Keratinocyte (primary cell): ENCODE measurements at regions not wholly inside any gene's neighbourhood (a gene's known extent, or its start where the extent isn't known, plus 50 kb on each side); places are given as distances from the start of the nearest gene placed in this dataset.
A peak's percentile ranks its signal among the peaks of the same experiment; 100 is the strongest.
"Not testable (repeated sequence)": the region's sequence is repeated elsewhere in the genome, so short reads cannot be mapped to it uniquely, and the experiment has no call there.

Experiments used
- DNase-seq: peaks from one replicate; pipeline ENCODE4 v3.0.0-alpha.2; 2011; ENCODE audit warnings: low read depth, missing footprints, low spot score
- FAIRE-seq: peaks from 2 replicates; lab custom pipeline; 2011; peaks lifted over from hg19 to GRCh38; lab: Jason Lieb, UNC
- H2AFZ ChIP-seq: 2 replicates; pipeline ENCODE4 v1.6.0; 2012; ENCODE audit warnings: low read length, control low read depth, inconsistent platforms; ENCODE audit not compliant: control insufficient read depth
- H3K27ac ChIP-seq: 2 replicates; pipeline ENCODE4 v1.5.1; 2011; ENCODE audit warnings: low read length; ENCODE audit not compliant: control insufficient read depth, insufficient read depth
- H3K27me3 ChIP-seq: 3 replicates; pipeline ENCODE4 v1.6.0; 2011; ENCODE audit warnings: low read length; ENCODE audit not compliant: control insufficient read depth, insufficient read depth; ENCODE audit errors: extremely low read depth
- H3K36me3 ChIP-seq, 2 experiments: 2 replicates in 1 of 2; 3 replicates in 1 of 2; pipeline ENCODE4 v1.5.1; 2011; ENCODE audit warnings: low read length in 2 of 2, mild to moderate bottlenecking in 1 of 2; ENCODE audit not compliant: control insufficient read depth in 2 of 2, insufficient read depth in 2 of 2; ENCODE audit errors: extremely low read depth in 1 of 2
- H3K4me1 ChIP-seq: 3 replicates; pipeline ENCODE4 v1.5.1; 2011; ENCODE audit warnings: low read length; ENCODE audit not compliant: control insufficient read depth, insufficient read depth; ENCODE audit errors: extremely low read depth
- H3K4me2 ChIP-seq: 3 replicates; pipeline ENCODE4 v1.6.0; 2011; ENCODE audit warnings: low read depth, low read length; ENCODE audit not compliant: control insufficient read depth, insufficient read depth; ENCODE audit errors: extremely low read depth
- H3K4me3 ChIP-seq, 3 experiments: fragments of 200-600 bp in 1 of 3; sonication (generic) in 1 of 3; 2 replicates in 2 of 3; 3 replicates in 1 of 3; pipeline ENCODE4 v1.5.1; 2011 to 2016; ENCODE audit warnings: low read length in 3 of 3, mild to moderate bottlenecking in 3 of 3, control low read depth in 2 of 3, inconsistent platforms in 1 of 3, low read depth in 1 of 3, mixed read lengths in 1 of 3, mixed run types in 1 of 3, moderate library complexity in 1 of 3; ENCODE audit not compliant: control insufficient read depth in 2 of 3, insufficient read depth in 2 of 3; ENCODE audit errors: extremely low read depth in 1 of 3
- H3K79me2 ChIP-seq: 2 replicates; pipeline ENCODE4 v1.6.0; 2012; ENCODE audit warnings: low read length; ENCODE audit not compliant: control insufficient read depth, insufficient read depth
- H3K9ac ChIP-seq: 3 replicates; pipeline ENCODE4 v1.6.0; 2011; ENCODE audit warnings: low read length; ENCODE audit not compliant: control insufficient read depth, insufficient read depth; ENCODE audit errors: extremely low read depth
- H3K9me1 ChIP-seq: 3 replicates; pipeline ENCODE4 v1.6.0; 2011; ENCODE audit warnings: low read length; ENCODE audit not compliant: control insufficient read depth, insufficient read depth; ENCODE audit errors: extremely low read depth
- H3K9me3 ChIP-seq: 2 replicates; pipeline ENCODE4 v1.5.1; 2012; ENCODE audit warnings: low read depth, low read length; ENCODE audit not compliant: control insufficient read depth
- H4K20me1 ChIP-seq: 3 replicates; pipeline ENCODE4 v1.6.0; 2011; ENCODE audit warnings: low read length; ENCODE audit not compliant: control insufficient read depth, insufficient read depth; ENCODE audit errors: extremely low read depth
- EZH2 ChIP-seq: IDR thresholded peaks from one replicate; pipeline ENCODE4 v1.6.1; 2012; ENCODE audit warnings: inconsistent platforms, mild to moderate bottlenecking, low read length, moderate library complexity
- dilution Hi-C: fragments of 300-500 bp; cut with MboI; formaldehyde crosslinking; loops from one replicate; pipeline ENCODE4 v1.7.0; 2020; ENCODE audit warnings: low sequenced_read_pairs; ENCODE audit not compliant: extremely low pct_ligation_motif_present
- TF ChIP-seq, protein P1 (sequence below), 3 experiments: IDR thresholded peaks in 1 of 3; conservative IDR thresholded peaks in 1 of 3; optimal IDR thresholded peaks in 1 of 3; 2 replicates in 2 of 3; 3 replicates in 1 of 3; pipeline versions ENCODE3 to v1.5.1; 2011; ENCODE audit warnings: low read length in 3 of 3, mild to moderate bottlenecking in 3 of 3, moderate library complexity in 2 of 3, control low read depth in 1 of 3, inconsistent platforms in 1 of 3; ENCODE audit not compliant: insufficient read depth in 2 of 3; ENCODE audit errors: extremely low read depth in 1 of 3

DNA sequence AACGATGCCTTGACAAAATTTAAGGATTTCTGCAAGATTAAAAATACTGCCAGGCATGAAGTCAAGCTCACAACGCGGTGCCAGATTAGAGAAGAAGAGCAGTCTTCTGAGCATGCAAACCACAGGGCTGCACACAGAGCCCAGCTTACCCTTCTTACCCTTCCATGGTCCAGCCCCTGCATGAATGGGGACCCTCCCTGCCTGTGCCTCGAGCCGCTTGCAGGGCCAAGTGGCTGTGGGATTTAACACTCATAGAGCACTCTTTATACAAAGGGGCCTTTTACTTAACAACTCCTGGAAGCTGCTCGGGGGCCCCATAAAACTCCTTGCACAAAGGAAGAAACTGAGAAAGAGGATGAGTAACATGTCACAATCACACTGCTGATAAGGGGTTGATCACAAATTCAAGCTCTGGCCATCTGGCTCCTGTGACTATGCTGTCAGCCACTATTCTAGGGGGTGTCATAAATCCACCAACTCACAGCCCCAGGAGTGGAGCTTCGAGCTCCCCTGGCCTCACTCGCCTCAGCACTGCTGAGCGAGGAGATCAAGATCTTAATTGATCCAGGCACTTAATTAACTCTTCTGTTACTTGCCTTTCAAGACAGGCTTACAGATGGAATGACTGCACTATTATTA lies 514.8 kb downstream of the TNS3 start:
- H4K20me1 ChIP-seq = no peaks in the 10 kb centered on the region

DNA sequence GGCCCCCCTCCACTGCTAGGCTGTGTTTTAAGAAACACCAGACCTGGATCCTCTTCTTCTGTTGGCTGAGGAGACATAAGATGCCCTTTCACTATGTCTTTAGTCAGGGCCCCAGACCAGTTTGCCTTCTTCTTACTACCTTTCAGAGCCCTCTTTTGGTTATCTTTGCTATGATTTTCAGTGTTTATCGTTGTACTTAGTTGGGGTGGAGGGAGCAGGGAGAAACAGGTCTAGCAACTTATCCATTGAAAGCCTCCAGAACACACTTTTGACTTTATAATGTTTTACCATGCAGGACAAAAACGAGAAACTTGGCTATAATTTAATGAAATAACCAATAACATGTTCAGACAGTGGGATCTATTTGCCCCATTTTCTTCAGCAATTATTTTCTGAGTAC lies 525.2 kb downstream of the TNS3 start:
- H3K4me3 ChIP-seq = no peak overlapping the region
- no peak overlapping the region for H2AFZ ChIP-seq
- H3K4me1 ChIP-seq = no peaks in the 10 kb centered on the region
- H3K9me1 ChIP-seq = no peaks in the 10 kb centered on the region
- dilution Hi-C loops = no loop called here
- H3K79me2 ChIP-seq = no peaks in the 10 kb centered on the region
- H3K36me3 ChIP-seq = no peaks in the 10 kb centered on the region
- H3K27me3 ChIP-seq = no peaks in the 10 kb centered on the region
- H3K4me2 ChIP-seq = no peak overlapping the region
- H4K20me1 ChIP-seq = no peaks in the 10 kb centered on the region
- DNase-seq (no peak), FAIRE-seq (no peak)
- TF ChIP-seq EZH2 = no peak
- TF ChIP-seq, protein P1, sequence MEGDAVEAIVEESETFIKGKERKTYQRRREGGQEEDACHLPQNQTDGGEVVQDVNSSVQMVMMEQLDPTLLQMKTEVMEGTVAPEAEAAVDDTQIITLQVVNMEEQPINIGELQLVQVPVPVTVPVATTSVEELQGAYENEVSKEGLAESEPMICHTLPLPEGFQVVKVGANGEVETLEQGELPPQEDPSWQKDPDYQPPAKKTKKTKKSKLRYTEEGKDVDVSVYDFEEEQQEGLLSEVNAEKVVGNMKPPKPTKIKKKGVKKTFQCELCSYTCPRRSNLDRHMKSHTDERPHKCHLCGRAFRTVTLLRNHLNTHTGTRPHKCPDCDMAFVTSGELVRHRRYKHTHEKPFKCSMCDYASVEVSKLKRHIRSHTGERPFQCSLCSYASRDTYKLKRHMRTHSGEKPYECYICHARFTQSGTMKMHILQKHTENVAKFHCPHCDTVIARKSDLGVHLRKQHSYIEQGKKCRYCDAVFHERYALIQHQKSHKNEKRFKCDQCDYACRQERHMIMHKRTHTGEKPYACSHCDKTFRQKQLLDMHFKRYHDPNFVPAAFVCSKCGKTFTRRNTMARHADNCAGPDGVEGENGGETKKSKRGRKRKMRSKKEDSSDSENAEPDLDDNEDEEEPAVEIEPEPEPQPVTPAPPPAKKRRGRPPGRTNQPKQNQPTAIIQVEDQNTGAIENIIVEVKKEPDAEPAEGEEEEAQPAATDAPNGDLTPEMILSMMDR (optimal IDR thresholded peaks at IDR 0.05 in 1 of 3, IDR thresholded peaks at IDR 0.05 in 1 of 3, conservative IDR thresholded peaks at IDR 0.05 in 1 of 3; ENCODE audit: extremely low read depth in 1 of 3, insufficient read depth in 2 of 3, low read length in 3 of 3) = no peak
- H3K27ac ChIP-seq = no peak overlapping the region
- H3K9ac ChIP-seq = no peak overlapping the region
- no peaks in the 10 kb centered on the region for H3K9me3 ChIP-seq

More for the DNA sequence above, 514.8 kb downstream of the TNS3 start:
- H3K9me1 ChIP-seq = no peaks in the 10 kb centered on the region
- H3K79me2 ChIP-seq = no peaks in the 10 kb centered on the region
- DNase-seq (no peak), FAIRE-seq (no peak)
- H3K4me2 ChIP-seq = no peak overlapping the region
- H3K36me3 ChIP-seq = no peaks in the 10 kb centered on the region
- H3K9ac ChIP-seq = no peak overlapping the region
- no peaks in the 10 kb centered on the region for H3K4me1 ChIP-seq
- no peak overlapping the region for H2AFZ ChIP-seq
- H3K27me3 ChIP-seq = no peaks in the 10 kb centered on the region
- no peak overlapping the region for H3K27ac ChIP-seq
- no peaks in the 10 kb centered on the region for H3K9me3 ChIP-seq
- dilution Hi-C loops = no loop called here
- H3K4me3 ChIP-seq = no peak overlapping the region
- no peak for TF ChIP-seq EZH2
- TF ChIP-seq, protein P1 (optimal IDR thresholded peaks at IDR 0.05 in 1 of 3, IDR thresholded peaks at IDR 0.05 in 1 of 3, conservative IDR thresholded peaks at IDR 0.05 in 1 of 3; ENCODE audit: extremely low read depth in 1 of 3, insufficient read depth in 2 of 3, low read length in 3 of 3) = no peak

DNA sequence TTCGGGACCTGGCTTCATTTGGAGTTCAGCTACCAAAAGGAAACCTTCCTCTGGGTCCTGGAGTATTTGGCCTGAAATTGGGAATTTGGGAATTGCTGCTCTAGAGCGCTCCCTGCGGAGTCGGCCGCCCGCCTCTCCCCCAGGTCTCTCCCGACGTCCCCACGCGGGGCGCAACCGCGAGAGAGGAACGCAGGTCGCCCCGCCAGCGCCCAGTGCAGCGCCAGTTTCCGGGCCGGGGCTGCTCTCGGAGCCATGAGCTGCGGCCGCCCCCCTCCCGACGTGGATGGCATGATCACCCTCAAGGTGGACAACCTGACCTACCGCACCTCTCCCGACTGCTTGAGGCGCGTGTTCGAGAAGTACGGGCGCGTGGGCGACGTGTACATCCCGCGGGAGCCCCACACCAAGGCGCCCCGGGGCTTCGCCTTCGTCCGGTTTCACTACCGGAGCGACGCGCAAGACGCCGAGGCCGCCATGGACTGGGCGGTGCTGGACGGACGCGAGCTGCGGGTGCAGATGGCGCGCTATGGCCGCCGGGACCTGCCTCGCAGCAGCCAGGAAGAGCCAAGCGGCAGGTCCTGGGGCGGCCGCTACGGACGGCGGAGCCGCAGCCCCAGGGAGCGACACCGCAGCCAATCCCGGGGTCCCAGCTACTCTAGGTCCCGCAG lies 529.2 kb downstream of the TNS3 start:
- H3K4me1 ChIP-seq, H3K9me1 ChIP-seq, H2AFZ ChIP-seq, DNase-seq, H3K27ac ChIP-seq, H3K79me2 ChIP-seq, H3K9me3 ChIP-seq, FAIRE-seq, dilution Hi-C loops, H4K20me1 ChIP-seq, H3K9ac ChIP-seq, H3K27me3 ChIP-seq, H3K36me3 ChIP-seq: not testable (repeated sequence)
- H3K4me2 ChIP-seq = peak overlapping the region; percentile 22
- peak overlapping the region in 1 of 3 experiments; percentile 33 for H3K4me3 ChIP-seq
